Left ventricle myocardium inferior (tissue), 1 donor: ENCODE measurements at regions not wholly inside any gene's neighbourhood (a gene's known extent, or its start where the extent isn't known, plus 50 kb on each side); places are given as distances from the start of the nearest gene placed in this dataset.

Source experiments
- DNase-seq: peaks from one replicate; pipeline ENCODE4 v3.0.0-alpha.2; 2020
- H3K27ac ChIP-seq: fragments of 200-600 bp; replicated peaks from 2 replicates; pipeline ENCODE4 v1.8.0; 2021
- H3K27me3 ChIP-seq: fragments of 200-600 bp; 2 replicates; pipeline ENCODE4 v1.8.0; 2021; ENCODE audit warnings: low read depth
- H3K36me3 ChIP-seq: fragments of 200-600 bp; 2 replicates; pipeline ENCODE4 v1.8.0; 2021
- H3K4me1 ChIP-seq: fragments of 200-600 bp; 2 replicates; pipeline ENCODE4 v1.8.0; 2021
- H3K4me3 ChIP-seq: fragments of 200-600 bp; 2 replicates; pipeline ENCODE4 v1.8.0; 2021; ENCODE audit warnings: mild to moderate bottlenecking, moderate library complexity
- H3K9me3 ChIP-seq: fragments of 200-600 bp; replicated peaks from 2 replicates; pipeline ENCODE4 v1.8.0; 2021
- intact Hi-C: fragments of 100-400 bp; cut with micrococcal nuclease; formaldehyde crosslinking; loops from one replicate; pipeline ENCODE4 v1.11.0; 2022
- TF ChIP-seq, protein P1 (sequence below): fragments of 200-600 bp; IDR thresholded peaks from 2 replicates; pipeline ENCODE4 v1.8.0; 2021; ENCODE audit warnings: antibody characterized with exemption, mild to moderate bottlenecking, borderline replicate concordance
- donor health status: DM: no; HTN: yes; CAD: no; lungs with severe emphysema.

GRCh38 chr10:44326474-44327030 is 58.3 kb downstream of the CXCL12 start:
- Histone ChIP-seq H3K27me3 (no peaks in the 10 kb centered on the region), H3K27ac (no peak overlapping the region), H3K36me3 (no peaks in the 10 kb centered on the region), H3K9me3 (no peaks in the 10 kb centered on the region), H3K4me1 (peaks cover 17% of the 10 kb centered on the region), H3K4me3 (no peak overlapping the region)
- intact Hi-C loops, result no loop called here
- no peak for DNase-seq
- TF ChIP-seq, protein P1, sequence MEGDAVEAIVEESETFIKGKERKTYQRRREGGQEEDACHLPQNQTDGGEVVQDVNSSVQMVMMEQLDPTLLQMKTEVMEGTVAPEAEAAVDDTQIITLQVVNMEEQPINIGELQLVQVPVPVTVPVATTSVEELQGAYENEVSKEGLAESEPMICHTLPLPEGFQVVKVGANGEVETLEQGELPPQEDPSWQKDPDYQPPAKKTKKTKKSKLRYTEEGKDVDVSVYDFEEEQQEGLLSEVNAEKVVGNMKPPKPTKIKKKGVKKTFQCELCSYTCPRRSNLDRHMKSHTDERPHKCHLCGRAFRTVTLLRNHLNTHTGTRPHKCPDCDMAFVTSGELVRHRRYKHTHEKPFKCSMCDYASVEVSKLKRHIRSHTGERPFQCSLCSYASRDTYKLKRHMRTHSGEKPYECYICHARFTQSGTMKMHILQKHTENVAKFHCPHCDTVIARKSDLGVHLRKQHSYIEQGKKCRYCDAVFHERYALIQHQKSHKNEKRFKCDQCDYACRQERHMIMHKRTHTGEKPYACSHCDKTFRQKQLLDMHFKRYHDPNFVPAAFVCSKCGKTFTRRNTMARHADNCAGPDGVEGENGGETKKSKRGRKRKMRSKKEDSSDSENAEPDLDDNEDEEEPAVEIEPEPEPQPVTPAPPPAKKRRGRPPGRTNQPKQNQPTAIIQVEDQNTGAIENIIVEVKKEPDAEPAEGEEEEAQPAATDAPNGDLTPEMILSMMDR, result no peak

- no peaks in the 10 kb centered on the region for H3K27me3 ChIP-seq
- TF ChIP-seq, protein P1, result no peak
- no peaks in the 10 kb centered on the region for H3K9me3 ChIP-seq
- no peak for DNase-seq
- peaks cover 17% of the 10 kb centered on the region for H3K4me1 ChIP-seq
- H3K36me3 ChIP-seq, result no peaks in the 10 kb centered on the region
- H3K27ac ChIP-seq, result no peak overlapping the region
- intact Hi-C loops, result no loop called here
- H3K4me3 ChIP-seq, result no peak overlapping the region
Observed at GRCh38 chr10:44325596-44326307, 59.1 kb downstream of the CXCL12 start.

DNA sequence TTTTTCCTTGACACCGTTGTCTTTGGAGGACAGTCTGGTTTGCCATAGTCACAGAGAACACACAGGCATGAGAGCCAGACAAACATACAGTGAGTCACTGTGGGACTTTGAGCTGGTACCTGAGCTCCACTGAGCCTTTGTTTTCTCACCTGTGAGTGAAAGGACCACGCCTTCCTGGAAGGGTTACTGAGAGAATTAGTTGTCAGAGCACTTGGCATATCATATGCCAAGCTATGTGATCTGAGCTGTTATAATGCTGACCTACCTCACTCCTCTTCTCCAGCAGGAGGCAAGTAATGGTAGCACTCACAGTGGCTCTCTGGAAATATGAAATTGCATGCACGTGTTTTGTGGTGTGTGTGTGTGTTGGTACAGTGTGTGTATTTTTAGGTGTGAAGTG is 59.7 kb downstream of the CXCL12 start:
- no peak overlapping the region for H3K27ac ChIP-seq
- no peaks in the 10 kb centered on the region for H3K36me3 ChIP-seq
- H3K27me3 ChIP-seq, result no peaks in the 10 kb centered on the region
- intact Hi-C loops, result no loop called here
- no peaks in the 10 kb centered on the region for H3K9me3 ChIP-seq
- TF ChIP-seq, protein P1, result no peak
- no peak overlapping the region for H3K4me3 ChIP-seq
- DNase-seq, result no peak
- H3K4me1 ChIP-seq, result peaks cover 17% of the 10 kb centered on the region

GRCh38 chr10:44323838-44324237 is 61.1 kb downstream of the CXCL12 start:
- no peak overlapping the region for H3K27ac ChIP-seq
- TF ChIP-seq, protein P1, result no peak
- no peaks in the 10 kb centered on the region for H3K27me3 ChIP-seq
- no peaks in the 10 kb centered on the region for H3K36me3 ChIP-seq
- peaks cover 24% of the 10 kb centered on the region for H3K4me1 ChIP-seq
- no peak for DNase-seq
- no peak overlapping the region for H3K4me3 ChIP-seq
- H3K9me3 ChIP-seq, result no peaks in the 10 kb centered on the region
- intact Hi-C loops, result no loop called here

DNA sequence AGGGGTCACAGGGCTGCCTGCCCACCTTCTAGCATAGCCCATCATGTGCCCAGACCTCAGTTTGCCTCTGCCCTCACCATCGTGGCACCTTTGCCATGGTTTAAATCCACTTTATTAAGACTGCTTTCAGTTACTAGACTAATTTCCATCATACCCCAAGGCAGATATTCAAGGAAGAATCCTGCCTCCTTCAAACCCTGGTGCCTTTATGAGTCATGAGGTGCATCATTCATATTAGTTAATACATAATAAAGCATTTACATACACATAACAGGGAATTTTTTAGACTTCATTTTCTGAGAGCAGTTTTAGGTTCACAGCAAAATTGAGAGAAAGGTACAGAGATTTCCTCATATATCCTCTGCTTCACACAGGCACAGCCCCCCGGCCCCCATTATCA is 62.8 kb downstream of the CXCL12 start:
- Histone ChIP-seq H3K36me3 (no peaks in the 10 kb centered on the region), H3K4me3 (no peak overlapping the region), H3K4me1 (peaks cover 28% of the 10 kb centered on the region), H3K9me3 (no peaks in the 10 kb centered on the region), H3K27ac (no peak overlapping the region), H3K27me3 (no peaks in the 10 kb centered on the region)
- no peak for DNase-seq
- intact Hi-C loops, result no loop called here
- TF ChIP-seq, protein P1, result no peak
